ENCODE measurements at regions not wholly inside any gene's neighbourhood (a gene's known extent, or its start where the extent isn't known, plus 50 kb on each side); places are given as distances from the start of the nearest gene placed in this dataset.

DNA sequence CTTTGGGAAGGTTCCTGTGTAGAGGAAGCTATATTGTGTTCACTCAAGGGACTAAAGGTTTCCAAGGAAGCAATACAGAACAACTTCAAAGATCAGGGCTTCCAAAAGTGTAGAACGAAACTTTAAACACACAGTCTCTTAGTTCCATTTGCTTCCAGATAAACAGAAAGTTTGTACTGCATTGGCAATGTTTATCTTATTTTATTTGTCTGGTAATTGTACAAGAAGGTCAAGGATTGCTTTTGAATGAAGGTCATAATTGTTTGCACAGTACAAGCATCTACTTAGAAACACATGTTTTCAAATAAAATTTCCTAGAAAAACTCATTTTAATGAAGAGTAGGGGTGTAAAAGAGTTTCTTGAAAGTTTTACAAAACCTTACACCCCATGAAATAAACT, 712.7 kb upstream of the SGCG start:
- TF ChIP-seq EP300 (IDR thresholded peaks at IDR 0.05) (no peak), POLR2AphosphoS5 (IDR thresholded peaks at IDR 0.05) (no peak), POLR2A (IDR thresholded peaks at IDR 0.05) (no peak)
- TF ChIP-seq, protein P1, sequence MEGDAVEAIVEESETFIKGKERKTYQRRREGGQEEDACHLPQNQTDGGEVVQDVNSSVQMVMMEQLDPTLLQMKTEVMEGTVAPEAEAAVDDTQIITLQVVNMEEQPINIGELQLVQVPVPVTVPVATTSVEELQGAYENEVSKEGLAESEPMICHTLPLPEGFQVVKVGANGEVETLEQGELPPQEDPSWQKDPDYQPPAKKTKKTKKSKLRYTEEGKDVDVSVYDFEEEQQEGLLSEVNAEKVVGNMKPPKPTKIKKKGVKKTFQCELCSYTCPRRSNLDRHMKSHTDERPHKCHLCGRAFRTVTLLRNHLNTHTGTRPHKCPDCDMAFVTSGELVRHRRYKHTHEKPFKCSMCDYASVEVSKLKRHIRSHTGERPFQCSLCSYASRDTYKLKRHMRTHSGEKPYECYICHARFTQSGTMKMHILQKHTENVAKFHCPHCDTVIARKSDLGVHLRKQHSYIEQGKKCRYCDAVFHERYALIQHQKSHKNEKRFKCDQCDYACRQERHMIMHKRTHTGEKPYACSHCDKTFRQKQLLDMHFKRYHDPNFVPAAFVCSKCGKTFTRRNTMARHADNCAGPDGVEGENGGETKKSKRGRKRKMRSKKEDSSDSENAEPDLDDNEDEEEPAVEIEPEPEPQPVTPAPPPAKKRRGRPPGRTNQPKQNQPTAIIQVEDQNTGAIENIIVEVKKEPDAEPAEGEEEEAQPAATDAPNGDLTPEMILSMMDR (IDR thresholded peaks at IDR 0.05) = no peak
- H3K4me1 ChIP-seq = no peaks in the 10 kb centered on the region
- WGBS, 2 donors (ENCODE audit: low coverage in 1 of 2) = 33 to 56% methylated on average over 1 of the region's 1 CpG
- no peaks in the 10 kb centered on the region for H3K27me3 ChIP-seq
- H3K27ac ChIP-seq = no peak overlapping the region
- no peaks in the 10 kb centered on the region for H3K9me3 ChIP-seq
- H3K36me3 ChIP-seq = no peaks in the 10 kb centered on the region
- H3K4me3 ChIP-seq = no peak overlapping the region
- no peak for ATAC-seq

DNA sequence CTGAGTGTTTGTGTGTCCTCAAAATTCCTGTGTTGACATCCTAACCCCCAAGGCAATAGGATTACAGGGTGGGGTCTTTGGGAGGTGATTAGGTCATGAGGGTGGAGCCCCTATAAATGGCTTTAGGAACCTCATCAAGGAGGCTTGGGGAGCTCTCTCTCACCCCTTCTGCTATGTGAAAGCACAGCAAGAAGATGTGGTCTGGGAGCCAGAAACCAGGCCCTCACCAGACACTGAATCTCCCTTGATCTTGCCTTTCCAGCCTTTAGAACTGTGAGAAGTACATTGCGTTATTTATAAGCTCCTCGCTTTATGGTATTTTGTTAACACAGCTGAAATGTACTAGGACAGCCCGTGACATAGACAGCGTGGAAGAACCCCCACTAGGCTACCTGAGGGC, 712.0 kb upstream of the SGCG start:
- Histone ChIP-seq H3K27ac (no peak overlapping the region), H3K4me3 (no peak overlapping the region), H3K36me3 (no peaks in the 10 kb centered on the region), H3K9me3 (no peaks in the 10 kb centered on the region), H3K4me1 (no peaks in the 10 kb centered on the region), H3K27me3 (no peaks in the 10 kb centered on the region)
- 81 to 83% methylated on average over 4 of the region's 4 CpGs for WGBS, 2 donors (ENCODE audit: low coverage in 1 of 2)
- ATAC-seq = no peak
- TF ChIP-seq, protein P1 (IDR thresholded peaks at IDR 0.05) = no peak
- no peak for TF ChIP-seq EP300 (IDR thresholded peaks at IDR 0.05)
- no peak for TF ChIP-seq POLR2AphosphoS5 (IDR thresholded peaks at IDR 0.05)
- TF ChIP-seq POLR2A (IDR thresholded peaks at IDR 0.05) = no peak

DNA sequence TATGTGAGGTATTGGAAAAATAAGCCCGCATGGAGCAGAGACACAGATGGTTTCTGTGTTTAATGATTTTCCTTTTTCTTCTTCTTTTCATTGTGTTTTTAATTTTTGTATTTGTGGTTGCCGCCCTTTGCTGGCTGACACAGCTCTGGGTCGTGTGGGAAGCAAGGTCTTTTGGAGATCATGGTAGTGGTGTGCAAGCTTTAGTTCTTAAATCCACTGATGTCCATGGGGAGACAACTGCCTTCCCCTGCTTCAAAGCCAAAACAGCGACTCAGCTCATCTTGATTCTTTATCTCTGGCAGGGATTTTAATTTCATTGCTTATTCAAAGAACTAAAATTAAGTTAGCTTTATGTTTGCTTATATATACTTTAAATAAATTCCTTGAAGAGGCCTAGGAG, 711.3 kb upstream of the SGCG start:
- no peaks in the 10 kb centered on the region for H3K36me3 ChIP-seq
- no peak for ATAC-seq
- WGBS, 2 donors (ENCODE audit: low coverage in 1 of 2) = 41 to 63% methylated on average over 4 of the region's 4 CpGs
- H3K4me1 ChIP-seq = no peaks in the 10 kb centered on the region
- H3K4me3 ChIP-seq = no peak overlapping the region
- TF ChIP-seq EP300 (IDR thresholded peaks at IDR 0.05) = no peak
- TF ChIP-seq, protein P1 (IDR thresholded peaks at IDR 0.05) = no peak
- no peak for TF ChIP-seq POLR2A (IDR thresholded peaks at IDR 0.05)
- TF ChIP-seq POLR2AphosphoS5 (IDR thresholded peaks at IDR 0.05) = no peak
- no peaks in the 10 kb centered on the region for H3K27me3 ChIP-seq
- no peaks in the 10 kb centered on the region for H3K9me3 ChIP-seq
- no peak overlapping the region for H3K27ac ChIP-seq

DNA sequence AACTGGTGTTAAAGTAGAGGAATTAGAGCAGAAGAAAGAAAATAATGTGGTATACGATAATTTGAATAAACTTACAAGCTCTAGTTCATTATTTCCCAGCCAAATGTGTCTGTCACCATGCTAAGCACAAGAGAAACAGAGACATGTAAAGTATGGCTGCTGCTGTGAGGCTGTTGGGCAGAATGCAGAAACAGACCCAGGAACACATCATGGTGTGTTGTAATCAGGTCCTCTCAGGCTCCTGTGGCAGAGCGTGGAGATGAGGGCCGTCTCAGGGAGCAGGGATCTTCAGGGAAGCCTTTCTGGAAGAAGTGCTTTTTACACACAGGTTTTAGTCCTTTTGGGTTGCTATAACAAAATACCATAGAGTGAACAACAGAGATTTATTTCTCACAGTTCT, 710.7 kb upstream of the SGCG start:
- H3K4me3 ChIP-seq = no peak overlapping the region
- no peaks in the 10 kb centered on the region for H3K36me3 ChIP-seq
- no peaks in the 10 kb centered on the region for H3K9me3 ChIP-seq
- no peaks in the 10 kb centered on the region for H3K4me1 ChIP-seq
- 62 to 70% methylated on average over 3 of the region's 3 CpGs for WGBS, 2 donors (ENCODE audit: low coverage in 1 of 2)
- no peak for ATAC-seq
- no peaks in the 10 kb centered on the region for H3K27me3 ChIP-seq
- TF ChIP-seq EP300 (IDR thresholded peaks at IDR 0.05) = no peak
- TF ChIP-seq POLR2A (IDR thresholded peaks at IDR 0.05) = no peak
- no peak for TF ChIP-seq POLR2AphosphoS5 (IDR thresholded peaks at IDR 0.05)
- TF ChIP-seq, protein P1 (IDR thresholded peaks at IDR 0.05) = no peak
- no peak overlapping the region for H3K27ac ChIP-seq

DNA sequence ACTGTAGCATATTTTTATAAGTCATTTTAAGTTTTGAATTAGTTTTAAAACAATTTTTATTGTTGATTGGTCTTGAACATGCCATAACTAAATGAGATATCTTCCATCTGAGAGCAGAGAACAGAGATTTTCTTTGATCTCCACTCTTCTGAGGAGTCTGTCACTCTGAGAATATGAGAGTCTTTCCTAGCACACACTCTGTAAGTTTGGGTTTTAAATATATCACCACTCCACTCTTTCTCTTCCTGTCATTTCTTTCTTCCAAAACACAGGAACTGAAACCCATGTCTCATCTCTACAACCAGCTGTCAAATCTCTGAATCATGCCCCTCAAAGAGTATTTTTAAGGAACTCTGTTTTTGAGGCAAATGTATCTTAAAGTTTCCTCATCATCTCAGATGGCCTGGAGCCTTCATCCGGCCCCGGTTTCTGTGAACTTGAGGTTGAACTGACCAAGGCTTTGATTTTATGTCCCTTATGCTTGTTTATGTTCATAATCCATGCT, 698.2 kb upstream of the SGCG start:
- TF ChIP-seq EP300 (IDR thresholded peaks at IDR 0.05) = no peak
- no peak for TF ChIP-seq POLR2A (IDR thresholded peaks at IDR 0.05)
- TF ChIP-seq POLR2AphosphoS5 (IDR thresholded peaks at IDR 0.05) = no peak
- TF ChIP-seq, protein P1 (IDR thresholded peaks at IDR 0.05) = no peak
- no peaks in the 10 kb centered on the region for H3K36me3 ChIP-seq
- H3K9me3 ChIP-seq = no peaks in the 10 kb centered on the region
- H3K27me3 ChIP-seq = no peaks in the 10 kb centered on the region
- 58 to 90% methylated on average over 2 of the region's 2 CpGs for WGBS, 2 donors (ENCODE audit: low coverage in 1 of 2)
- no peak overlapping the region for H3K27ac ChIP-seq
- no peak overlapping the region for H3K4me3 ChIP-seq
- no peak for ATAC-seq
- H3K4me1 ChIP-seq = peaks cover 0 to 4% (median 0%) of the 10 kb centered on the region in 3 donors

Measured in gastroesophageal sphincter (tissue), 4 donors.